GM18520 (cell line): ENCODE measurements at regions not wholly inside any gene's neighbourhood (a gene's known extent, or its start where the extent isn't known, plus 50 kb on each side); places are given as distances from the start of the nearest gene placed in this dataset.
"Not testable (repeated sequence)": the region's sequence is repeated elsewhere in the genome, so short reads cannot be mapped to it uniquely, and the experiment has no call there.

Experiments
- ATAC-seq: cut with Tn5 transposase; IDR thresholded peaks from one replicate; pipeline ENCODE4 v1.9.1; 2021; ENCODE audit not compliant: unreplicated experiment

DNA sequence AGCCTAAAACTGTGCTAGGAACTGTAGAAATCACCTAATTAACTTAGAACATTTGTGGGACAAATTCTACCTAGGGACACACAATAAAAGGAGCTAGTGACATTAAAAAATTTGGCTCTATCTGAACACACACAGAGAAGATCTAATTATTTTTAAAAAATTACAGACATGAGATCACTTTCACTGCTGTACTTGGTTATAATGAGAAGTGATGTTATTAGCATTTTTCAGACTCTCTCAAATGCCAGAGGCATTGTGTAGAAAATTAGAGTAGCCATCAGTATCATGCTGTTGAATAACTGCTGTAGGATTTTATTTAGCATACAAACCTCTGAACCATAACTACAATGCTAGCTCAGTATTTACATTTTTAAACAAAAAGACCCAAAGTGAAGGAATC, 109.1 kb upstream of the ANK2 start:
- ATAC-seq: no peak

DNA sequence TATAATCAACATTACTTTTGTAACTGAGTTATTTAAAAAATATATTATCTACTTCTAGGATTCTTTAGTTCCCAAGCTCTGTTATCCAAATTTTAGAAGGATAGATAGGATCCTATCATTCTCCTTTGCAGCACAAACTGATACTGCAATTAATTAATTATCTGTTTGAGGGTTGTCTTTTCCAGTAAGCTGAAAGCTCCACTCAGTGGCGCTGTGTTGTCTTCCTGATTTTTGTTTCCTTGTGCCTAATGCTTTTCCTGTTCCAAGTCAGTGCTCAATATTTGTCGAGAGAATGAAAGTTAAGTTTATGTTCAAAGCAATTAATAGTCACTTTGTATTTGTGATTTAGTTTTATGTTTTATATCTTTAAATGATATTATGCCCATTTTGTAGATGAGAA, 107.4 kb upstream of the ANK2 start:
- ATAC-seq: no peak

- no peak for ATAC-seq
Observed at GRCh38 chr4:112942997-112943396, 106.5 kb upstream of the ANK2 start.

DNA sequence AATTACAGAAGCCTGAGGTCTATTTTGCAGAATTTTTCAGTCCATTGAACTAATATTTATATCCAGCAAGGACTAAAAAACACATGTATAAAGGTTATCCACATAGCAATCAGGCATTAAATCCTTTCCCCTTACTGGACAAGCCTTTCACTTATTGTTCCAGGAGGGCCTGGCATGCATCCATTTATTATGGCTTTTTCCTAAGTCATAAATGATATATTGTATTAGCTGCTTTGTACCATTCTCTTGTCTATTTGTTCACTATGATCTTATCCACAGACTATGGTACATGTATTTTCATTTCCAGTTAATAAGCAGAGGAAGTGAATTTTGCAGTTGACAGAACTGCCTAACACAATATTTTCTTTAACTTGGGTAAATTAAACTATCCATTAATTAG, 105.4 kb upstream of the ANK2 start:
- ATAC-seq: no peak

GRCh38 chr4:112946127-112946526, 103.3 kb upstream of the ANK2 start:
- no peak for ATAC-seq

GRCh38 chr4:112947616-112948015, 101.8 kb upstream of the ANK2 start:
- no peak for ATAC-seq

DNA sequence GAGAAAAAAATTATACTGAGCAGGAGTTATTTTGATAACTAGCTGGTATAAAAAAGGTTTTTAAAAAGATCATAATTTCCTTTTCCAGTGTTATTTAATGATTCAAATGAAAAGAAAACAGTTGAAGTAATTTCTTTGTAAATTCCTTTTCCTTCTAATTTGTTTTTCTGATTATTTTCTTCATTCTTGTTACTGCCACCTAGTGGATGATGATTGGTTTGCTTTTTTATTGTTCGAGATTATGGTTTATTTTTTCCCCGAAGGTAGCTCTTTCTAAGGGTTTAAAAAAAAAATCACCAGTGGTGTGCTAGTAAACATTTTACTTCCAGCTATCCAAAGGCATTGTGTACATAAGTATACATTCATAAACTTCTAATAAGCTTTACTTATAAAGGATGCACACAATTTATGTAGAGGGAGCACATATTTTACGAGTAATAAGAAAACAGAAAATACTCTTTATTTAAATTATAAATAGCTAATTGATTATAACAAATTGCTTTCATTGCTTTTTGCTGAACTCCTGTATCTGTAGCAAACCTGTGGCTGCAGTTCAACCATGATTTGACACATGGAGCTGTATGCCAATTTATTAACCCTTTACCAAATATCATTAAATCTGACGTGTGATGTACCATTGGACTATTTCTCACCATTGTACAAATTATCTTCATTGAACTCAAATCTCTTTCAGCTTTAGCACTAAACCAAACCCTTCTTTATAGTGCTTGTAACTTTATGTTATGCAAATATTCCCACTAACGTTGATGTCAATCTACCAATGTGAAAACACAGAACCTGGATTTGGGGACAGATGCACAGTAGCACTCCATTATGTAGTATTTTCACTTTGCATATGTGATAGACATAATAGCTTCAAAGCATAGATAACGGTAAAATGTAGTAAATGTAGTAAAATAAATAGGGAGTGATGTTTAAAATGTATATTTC, 97.8 kb upstream of the ANK2 start:
- ATAC-seq: no peak

DNA sequence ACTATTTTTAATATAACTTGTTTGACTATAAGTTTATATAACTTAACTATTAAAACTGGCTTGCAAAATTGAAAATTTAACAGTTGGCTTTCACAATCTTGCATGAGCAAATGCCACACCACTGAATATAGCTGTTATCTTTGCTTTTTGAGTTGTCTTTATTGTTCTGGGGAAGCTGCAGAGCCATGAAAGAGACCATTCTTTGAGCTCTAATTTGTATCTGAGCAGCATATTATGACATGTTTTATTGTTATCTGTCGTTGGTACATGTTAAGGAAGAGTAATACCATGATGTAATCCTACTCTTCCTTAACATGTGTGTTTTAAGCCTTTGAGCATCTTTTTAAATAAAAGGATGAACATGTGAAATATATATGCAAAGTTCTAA, 97.1 kb upstream of the ANK2 start:
- no peak for ATAC-seq

- no peak for ATAC-seq
Observed at GRCh38 chr4:112953262-112953661, 96.2 kb upstream of the ANK2 start.

DNA sequence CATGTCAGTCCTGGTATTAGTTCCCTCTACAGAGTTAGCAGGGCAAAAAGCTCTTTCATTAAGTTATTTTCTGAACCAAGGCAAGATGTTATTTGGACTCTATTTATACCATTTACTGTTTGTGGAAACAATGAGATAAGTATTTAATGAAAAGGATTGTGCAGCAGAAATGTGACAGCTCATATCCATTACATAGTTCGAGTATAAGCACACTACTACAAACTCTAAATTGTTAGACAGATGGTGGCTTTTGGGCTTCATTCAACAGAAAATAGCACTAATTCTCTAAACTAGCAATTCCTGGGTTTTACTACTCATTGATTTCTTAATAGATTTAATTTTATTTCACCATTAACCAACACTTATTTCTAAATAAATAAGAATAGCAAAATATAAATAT, 95.2 kb upstream of the ANK2 start:
- ATAC-seq: no peak

DNA sequence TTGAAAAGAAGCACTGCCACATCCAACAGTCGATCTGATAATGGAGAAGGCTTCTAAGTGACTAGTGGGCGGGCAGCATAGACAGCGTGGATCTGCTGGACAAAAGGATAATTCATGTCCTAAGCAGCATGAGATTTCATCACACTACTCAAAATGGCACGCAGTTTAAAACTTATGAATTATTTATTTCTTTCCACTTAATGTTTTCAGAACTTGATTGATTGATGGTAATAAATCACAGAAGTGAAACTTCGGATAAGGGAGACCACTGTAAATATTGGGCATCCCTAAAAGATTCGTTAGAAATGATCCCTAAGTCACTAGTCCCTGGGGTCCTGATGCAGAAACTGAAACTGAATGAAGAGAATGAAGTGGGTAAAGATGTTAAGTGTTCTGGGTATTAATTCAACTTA, 93.0 kb upstream of the ANK2 start:
- ATAC-seq: no peak

- not testable (repeated sequence) for ATAC-seq
Observed at GRCh38 chr4:112957764-112958163, 91.7 kb upstream of the ANK2 start.

DNA sequence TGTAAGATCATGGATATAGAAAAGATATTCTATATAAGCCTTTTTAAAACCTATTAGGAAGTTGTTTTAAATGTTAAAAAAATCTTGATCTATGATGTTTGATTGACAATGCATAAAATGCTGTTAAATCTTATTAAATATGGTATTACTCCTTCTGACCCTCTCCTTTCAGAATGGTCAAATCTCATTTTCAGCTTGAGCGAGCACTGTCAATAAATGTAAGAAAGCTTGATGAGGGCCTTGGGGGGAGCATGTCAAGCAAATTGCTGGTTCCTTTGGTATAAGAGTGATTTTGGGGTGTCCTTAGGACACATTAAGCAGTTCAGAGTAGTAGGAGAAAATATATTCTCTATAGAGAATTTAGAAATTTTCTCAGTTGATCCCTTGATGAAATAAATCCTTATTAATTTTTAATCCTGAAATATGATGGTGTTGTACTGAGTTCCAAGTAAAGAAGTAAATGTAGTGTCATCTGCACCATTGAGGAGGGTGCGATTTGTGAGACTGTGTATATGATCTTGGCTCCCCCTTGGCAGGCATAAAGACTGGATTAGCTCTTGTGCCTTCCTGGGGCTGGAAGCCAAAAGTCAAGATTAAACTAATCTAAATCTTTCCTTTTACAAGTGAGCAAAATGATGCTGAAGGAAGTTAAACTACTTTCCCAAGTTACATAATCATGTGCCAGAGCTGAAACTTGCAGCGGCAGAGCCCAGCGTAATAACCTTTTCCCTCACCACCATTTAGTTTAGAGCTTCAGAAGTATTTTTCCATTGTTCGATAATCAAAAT, 82.6 kb upstream of the ANK2 start:
- ATAC-seq: no peak

DNA sequence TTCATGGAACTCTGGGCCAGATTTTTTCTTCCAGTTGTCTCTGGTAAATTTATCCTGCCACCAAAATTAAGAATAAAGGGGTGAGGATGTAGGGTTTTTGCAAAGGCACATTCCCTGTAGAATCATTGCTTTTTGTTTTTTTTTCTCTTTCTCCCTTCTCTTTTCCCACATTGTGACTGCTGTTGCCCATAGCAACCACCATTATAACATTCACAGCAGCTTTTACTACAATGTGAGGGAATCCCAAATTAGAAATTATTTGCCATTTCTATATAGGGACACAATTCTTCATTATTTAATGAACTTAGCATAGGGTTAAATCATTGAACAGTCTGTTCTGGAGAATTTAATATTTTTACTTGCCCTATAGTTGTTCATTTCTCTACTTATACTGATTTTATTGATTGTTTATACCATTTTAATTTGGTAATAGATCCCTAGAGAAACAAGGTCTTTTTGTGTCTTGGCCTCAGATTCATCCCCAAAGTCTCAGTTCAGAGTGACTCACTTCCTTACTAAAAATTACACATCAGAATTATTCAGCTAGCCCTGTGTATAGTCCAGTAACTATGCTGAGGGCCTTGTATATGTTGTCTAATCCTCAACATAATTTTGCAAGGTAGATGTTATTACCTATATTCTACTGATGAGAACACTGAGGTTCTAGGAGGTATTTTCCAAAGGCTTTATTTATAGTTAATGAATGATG, 80.8 kb upstream of the ANK2 start:
- no peak for ATAC-seq

- no peak for ATAC-seq
Observed at GRCh38 chr4:112970903-112971302, 78.5 kb upstream of the ANK2 start.

DNA sequence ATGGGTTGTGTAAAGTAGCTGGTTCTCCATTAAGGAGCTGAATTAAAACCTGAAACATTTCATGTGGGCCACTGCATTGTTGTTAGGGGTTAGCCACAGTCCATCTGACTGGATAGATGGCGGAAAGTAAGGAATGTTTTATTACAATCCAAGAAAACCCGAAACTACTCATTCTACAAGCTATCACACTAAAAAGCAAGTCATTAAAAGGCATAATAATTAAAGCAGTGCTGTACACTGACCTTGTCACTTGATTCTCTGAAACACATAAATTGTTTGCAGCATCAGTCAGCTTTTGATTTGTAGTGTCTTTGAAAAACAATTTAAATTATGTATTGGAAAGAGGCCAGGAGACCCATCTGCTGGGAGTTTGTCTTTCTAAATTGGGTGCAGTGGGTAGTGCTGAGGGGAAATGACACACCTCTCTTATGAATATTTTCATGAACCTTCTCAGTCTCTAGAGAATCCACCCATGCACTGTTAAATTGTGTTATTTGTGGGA, 75.7 kb upstream of the ANK2 start:
- ATAC-seq: no peak

DNA sequence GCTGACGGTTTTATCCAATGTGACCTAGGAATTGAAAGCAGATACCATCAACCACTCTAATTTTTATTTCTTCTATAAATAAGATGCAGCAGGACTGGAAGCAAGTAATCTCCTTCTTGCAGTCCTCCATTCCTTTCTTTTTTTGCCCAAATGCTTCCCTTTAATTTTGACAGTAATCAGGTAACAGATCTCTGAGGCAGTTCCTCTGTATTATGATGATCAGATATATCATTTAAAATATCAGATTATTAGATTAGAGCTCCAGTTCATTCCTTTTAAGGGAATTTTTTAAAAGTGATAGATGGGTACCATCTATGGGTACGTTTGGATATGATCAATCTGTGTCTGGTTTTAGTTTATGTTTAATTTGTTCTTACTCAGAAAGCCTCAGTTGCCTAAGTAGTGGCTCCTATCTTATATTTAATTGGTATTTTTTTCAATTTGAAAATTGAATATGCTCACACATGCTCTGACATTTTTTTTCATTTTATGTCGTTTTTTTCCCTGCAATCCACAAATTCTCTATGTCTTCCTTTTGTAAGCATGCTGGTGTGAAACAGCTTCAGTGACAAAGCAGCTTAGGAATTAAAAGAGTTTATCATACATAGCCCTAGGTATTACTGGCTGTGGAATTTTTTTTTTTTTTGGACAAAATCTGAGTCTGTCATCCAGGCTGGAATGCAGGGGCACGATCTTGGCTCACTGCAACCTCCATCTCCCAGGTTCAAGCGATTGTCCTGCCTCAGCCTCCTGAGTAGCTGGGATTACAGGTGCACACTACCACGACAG, 73.7 kb upstream of the ANK2 start:
- ATAC-seq: no peak

GRCh38 chr4:112978691-112979472, 70.6 kb upstream of the ANK2 start:
- no peak for ATAC-seq

DNA sequence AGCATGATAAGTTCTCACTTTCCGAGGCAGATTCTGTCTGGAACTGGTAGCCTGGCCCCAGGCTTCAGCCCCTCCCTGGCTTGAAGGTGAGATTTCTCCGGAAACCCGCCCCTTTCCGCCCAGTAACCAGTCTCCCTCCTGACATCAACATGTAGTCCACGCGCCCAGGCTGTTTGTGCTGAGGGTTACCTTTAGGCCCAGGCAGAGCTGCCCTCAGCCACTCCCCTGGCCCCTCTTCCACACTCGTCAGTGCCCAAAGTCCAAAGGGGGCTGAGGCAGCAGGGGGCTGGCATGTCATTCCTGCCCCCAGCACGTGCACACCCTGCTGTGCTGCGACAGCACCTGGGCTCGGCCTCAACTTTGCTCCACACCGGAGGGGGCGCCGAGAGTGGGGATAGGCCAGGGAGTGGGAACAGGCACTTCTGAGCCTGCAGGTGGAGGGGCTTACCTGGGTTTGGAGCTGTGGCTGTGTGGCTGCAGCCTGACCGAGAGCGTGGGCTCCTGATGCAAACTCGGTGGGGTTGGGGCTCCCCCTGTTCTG, 69.5 kb upstream of the ANK2 start:
- no peak for ATAC-seq

GRCh38 chr4:112982680-112983079, 66.8 kb upstream of the ANK2 start:
- ATAC-seq: no peak
